ENCODE measurements at regions not wholly inside any gene's neighbourhood (a gene's known extent, or its start where the extent isn't known, plus 50 kb on each side); places are given as distances from the start of the nearest gene placed in this dataset.

DNA sequence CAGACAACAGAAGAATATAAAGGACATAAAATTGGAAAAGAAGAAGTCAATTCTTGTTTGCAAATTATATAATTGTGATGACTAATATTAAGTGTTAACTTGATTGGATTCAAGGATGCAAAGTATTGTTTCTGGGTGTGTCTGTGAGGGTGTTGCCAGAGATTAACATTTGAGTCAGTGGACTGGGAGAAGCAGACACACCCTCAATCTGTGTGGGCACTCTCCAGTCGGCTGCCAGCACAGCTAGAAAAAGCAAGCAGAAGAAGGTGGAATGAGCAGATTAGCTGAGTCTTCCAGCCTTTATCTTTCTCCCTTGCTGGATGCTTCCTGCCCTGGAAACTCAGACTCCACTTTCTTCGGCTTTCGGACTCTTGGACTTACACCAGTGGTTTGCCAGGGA, 51.7 kb downstream of the UBE2NL start:
- TF ChIP-seq, protein P1, sequence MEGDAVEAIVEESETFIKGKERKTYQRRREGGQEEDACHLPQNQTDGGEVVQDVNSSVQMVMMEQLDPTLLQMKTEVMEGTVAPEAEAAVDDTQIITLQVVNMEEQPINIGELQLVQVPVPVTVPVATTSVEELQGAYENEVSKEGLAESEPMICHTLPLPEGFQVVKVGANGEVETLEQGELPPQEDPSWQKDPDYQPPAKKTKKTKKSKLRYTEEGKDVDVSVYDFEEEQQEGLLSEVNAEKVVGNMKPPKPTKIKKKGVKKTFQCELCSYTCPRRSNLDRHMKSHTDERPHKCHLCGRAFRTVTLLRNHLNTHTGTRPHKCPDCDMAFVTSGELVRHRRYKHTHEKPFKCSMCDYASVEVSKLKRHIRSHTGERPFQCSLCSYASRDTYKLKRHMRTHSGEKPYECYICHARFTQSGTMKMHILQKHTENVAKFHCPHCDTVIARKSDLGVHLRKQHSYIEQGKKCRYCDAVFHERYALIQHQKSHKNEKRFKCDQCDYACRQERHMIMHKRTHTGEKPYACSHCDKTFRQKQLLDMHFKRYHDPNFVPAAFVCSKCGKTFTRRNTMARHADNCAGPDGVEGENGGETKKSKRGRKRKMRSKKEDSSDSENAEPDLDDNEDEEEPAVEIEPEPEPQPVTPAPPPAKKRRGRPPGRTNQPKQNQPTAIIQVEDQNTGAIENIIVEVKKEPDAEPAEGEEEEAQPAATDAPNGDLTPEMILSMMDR (IDR thresholded peaks at IDR 0.05; ENCODE audit: insufficient read depth, low read length), result no peak
- DNase-seq (ENCODE audit: low read depth), result no peak
- no peak overlapping the region for H3K4me3 ChIP-seq (ENCODE audit: low read depth, low read length)

DNA sequence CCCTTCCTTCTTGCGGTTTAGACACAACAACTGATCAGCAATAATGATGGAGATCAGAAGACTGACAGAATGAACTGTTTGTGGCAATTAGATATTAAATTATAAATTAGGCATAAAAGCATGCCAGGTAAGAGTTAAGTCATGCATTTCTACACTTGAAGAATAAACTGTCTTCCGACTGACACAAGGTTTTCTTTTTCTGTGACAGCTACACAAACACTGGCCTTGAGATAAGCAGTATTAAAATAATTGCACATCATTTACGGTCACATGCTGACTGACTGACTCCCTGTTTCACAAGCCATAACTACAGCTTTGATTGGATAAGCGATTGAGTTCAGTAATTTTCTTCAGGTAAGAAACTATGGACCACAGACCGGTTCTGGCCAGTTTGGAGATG, 56.2 kb downstream of the UBE2NL start:
- H3K4me3 ChIP-seq (ENCODE audit: low read depth, low read length), result no peak overlapping the region
- no peak for DNase-seq (ENCODE audit: low read depth)
- TF ChIP-seq, protein P1 (IDR thresholded peaks at IDR 0.05; ENCODE audit: insufficient read depth, low read length), result no peak

DNA sequence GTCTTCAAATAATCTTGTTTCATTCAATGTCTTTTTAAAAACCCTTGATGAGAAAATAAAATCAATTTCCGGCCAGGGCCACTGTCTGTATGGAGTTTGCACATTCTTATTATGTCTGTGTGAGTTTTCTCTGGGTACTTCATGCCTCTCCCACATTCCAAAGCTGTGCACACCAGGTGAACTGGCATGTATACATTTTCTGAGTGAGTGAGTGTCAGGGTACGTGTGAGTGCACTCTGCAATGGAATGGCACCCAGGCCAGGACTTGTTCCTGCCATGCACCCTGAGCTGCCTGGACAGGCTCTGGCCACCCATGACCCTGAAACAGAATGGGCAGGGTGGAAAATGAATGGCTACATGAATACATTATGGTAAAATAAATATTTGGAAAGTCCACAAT, 61.3 kb downstream of the UBE2NL start:
- H3K4me3 ChIP-seq (ENCODE audit: low read depth, low read length), result no peak overlapping the region
- TF ChIP-seq, protein P1 (IDR thresholded peaks at IDR 0.05; ENCODE audit: insufficient read depth, low read length), result no peak
- DNase-seq (ENCODE audit: low read depth), result no peak

DNA sequence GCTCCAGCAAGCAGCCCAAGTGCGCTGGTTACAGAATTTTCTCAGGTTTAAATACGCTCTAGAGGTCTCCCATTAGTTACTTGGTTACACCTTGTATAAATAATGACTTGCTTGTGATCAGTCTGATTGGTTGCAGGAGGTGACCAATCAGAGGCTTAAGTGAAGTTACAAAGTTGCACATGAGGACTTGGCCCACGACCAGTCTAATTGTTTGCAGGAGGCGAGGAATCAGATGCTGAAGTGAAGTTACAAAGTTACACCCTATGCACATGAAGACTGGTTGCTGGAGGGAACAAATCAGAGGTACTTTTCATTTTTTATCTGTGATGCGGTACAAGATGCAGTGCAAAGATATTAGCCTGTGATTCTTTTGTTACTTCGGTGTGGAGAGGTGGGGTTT, 80.7 kb downstream of the UBE2NL start:
- TF ChIP-seq, protein P1 (IDR thresholded peaks at IDR 0.05; ENCODE audit: insufficient read depth, low read length), result no peak
- no peak overlapping the region for H3K4me3 ChIP-seq (ENCODE audit: low read depth, low read length)
- DNase-seq (ENCODE audit: low read depth), result no peak

DNA sequence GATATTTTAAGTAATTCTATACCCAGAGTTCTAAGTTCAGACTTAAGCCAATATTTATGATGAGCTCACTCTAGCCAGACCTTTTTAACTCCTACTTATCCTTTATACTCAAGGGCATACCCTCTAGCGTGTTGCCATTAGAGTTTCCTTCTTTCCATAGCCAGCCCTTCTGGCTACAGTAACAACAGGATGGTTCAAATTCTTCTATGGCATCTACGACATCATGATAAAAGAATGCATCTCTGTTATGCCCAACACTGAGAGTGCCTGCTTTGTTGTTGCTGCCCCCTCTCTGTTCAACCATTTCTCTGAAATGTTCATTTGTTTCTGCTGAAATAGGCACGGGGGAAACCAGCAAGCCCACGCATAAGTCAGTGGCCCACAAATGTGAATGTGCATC, 104.5 kb downstream of the UBE2NL start:
- TF ChIP-seq, protein P1 (IDR thresholded peaks at IDR 0.05; ENCODE audit: insufficient read depth, low read length), result no peak
- no peak overlapping the region for H3K4me3 ChIP-seq (ENCODE audit: low read depth, low read length)
- no peak for DNase-seq (ENCODE audit: low read depth)

DNA sequence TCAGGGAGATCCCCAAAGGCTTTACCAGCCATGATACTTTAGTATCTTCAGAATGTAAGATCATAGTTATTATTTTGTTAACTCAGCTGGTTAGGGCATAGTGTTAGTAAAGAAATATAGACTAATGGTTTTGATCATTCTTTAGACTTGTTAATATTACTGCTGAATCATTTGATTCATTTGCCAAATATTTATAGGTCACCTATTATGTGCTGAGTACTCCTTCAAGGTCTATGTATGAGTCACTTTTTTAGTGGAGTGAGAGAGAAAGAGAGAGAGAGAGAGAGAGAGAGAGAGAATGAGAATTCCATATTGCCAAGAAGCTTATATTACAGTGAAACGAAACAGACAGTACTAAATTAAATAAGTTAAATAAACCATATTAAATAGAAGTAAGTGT, 110.3 kb downstream of the UBE2NL start:
- TF ChIP-seq, protein P1 (IDR thresholded peaks at IDR 0.05; ENCODE audit: insufficient read depth, low read length), result no peak
- DNase-seq (ENCODE audit: low read depth), result no peak
- no peak overlapping the region for H3K4me3 ChIP-seq (ENCODE audit: low read depth, low read length)

DNA sequence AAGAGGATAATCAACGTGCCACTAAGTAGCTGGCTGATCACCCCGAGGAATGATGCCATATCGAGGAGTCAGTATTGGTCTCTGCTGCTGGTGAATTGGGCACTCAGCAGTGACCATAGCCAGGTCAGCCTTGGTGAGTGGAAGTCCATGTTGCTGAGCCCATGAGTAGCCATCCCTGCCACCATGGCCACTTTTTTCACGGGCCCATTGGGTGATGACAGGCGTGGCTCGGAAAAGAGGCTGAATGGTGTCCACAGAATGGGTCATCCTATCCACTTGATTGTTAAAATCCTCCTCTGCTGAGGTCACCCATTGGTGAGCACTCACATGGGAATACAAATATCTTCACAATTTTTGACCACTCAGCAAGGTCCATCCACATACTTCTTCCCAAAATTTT, 114.4 kb downstream of the UBE2NL start:
- H3K4me3 ChIP-seq (ENCODE audit: low read depth, low read length), result no peak overlapping the region
- DNase-seq (ENCODE audit: low read depth), result no peak
- TF ChIP-seq, protein P1 (IDR thresholded peaks at IDR 0.05; ENCODE audit: insufficient read depth, low read length), result no peak
